BLaER1 (cell line): ENCODE measurements at regions not wholly inside any gene's neighbourhood (a gene's known extent, or its start where the extent isn't known, plus 50 kb on each side); places are given as distances from the start of the nearest gene placed in this dataset.

Experiments used
- H3K27ac ChIP-seq: shearing (Covaris generic); formaldehyde crosslinking; 2 replicates; pipeline ENCODE4 v1.8.1; 2022
- H3K27me3 ChIP-seq: shearing (Covaris generic); formaldehyde crosslinking; 2 replicates; pipeline ENCODE4 v1.8.1; 2022
- H3K36me3 ChIP-seq: shearing (Covaris generic); formaldehyde crosslinking; 2 replicates; pipeline ENCODE4 v1.8.1; 2022
- H3K4me1 ChIP-seq: shearing (Covaris generic); formaldehyde crosslinking; 2 replicates; pipeline ENCODE4 v1.8.1; 2022
- H3K4me2 ChIP-seq: shearing (Covaris generic); formaldehyde crosslinking; 2 replicates; pipeline ENCODE4 v1.8.1; 2022
- H3K4me3 ChIP-seq: shearing (Covaris generic); formaldehyde crosslinking; 2 replicates; pipeline ENCODE4 v1.8.1; 2022
- H3K9ac ChIP-seq: shearing (Covaris generic); formaldehyde crosslinking; 2 replicates; pipeline ENCODE4 v1.8.1; 2022
- H3K9me3 ChIP-seq: shearing (Covaris generic); formaldehyde crosslinking; 2 replicates; pipeline ENCODE4 v1.8.1; 2022
- H4K20me1 ChIP-seq: shearing (Covaris generic); formaldehyde crosslinking; 2 replicates; pipeline ENCODE4 v1.8.1; 2022
- Cebpa-rat ChIP-seq: shearing (Covaris generic); IDR thresholded peaks from 2 replicates; pipeline ENCODE4 v1.8.1; 2022

GRCh38 chr10:89122433-89123051 is 84.6 kb downstream of the CH25H start:
- Histone ChIP-seq H3K36me3 (no peaks in the 10 kb centered on the region), H3K9me3 (no peaks in the 10 kb centered on the region), H3K4me3 (no peak overlapping the region), H3K4me1 (no peaks in the 10 kb centered on the region), H3K9ac (no peak overlapping the region), H3K27me3 (no peaks in the 10 kb centered on the region), H3K27ac (no peak overlapping the region), H3K4me2 (no peak overlapping the region), H4K20me1 (no peaks in the 10 kb centered on the region)
- TF ChIP-seq Cebpa-rat, result no peak

GRCh38 chr10:89121764-89122020 is 85.4 kb downstream of the CH25H start:
- Histone ChIP-seq H4K20me1 (no peaks in the 10 kb centered on the region), H3K9me3 (no peaks in the 10 kb centered on the region), H3K4me1 (no peaks in the 10 kb centered on the region), H3K4me3 (no peak overlapping the region), H3K27ac (no peak overlapping the region), H3K36me3 (no peaks in the 10 kb centered on the region), H3K9ac (no peak overlapping the region), H3K4me2 (no peak overlapping the region), H3K27me3 (no peaks in the 10 kb centered on the region)
- TF ChIP-seq Cebpa-rat, result no peak

GRCh38 chr10:89120931-89121763 is 86.0 kb downstream of the CH25H start:
- Histone ChIP-seq H3K4me2 (no peak overlapping the region), H3K27me3 (no peaks in the 10 kb centered on the region), H3K4me1 (no peaks in the 10 kb centered on the region), H3K4me3 (no peak overlapping the region), H3K27ac (no peak overlapping the region), H3K36me3 (no peaks in the 10 kb centered on the region), H3K9ac (no peak overlapping the region), H4K20me1 (no peaks in the 10 kb centered on the region), H3K9me3 (no peaks in the 10 kb centered on the region)
- no peak for TF ChIP-seq Cebpa-rat

- TF ChIP-seq Cebpa-rat, result no peak
- Histone ChIP-seq H3K36me3 (no peaks in the 10 kb centered on the region), H4K20me1 (no peaks in the 10 kb centered on the region), H3K27ac (no peak overlapping the region), H3K9me3 (no peaks in the 10 kb centered on the region), H3K27me3 (no peaks in the 10 kb centered on the region), H3K9ac (no peak overlapping the region), H3K4me1 (no peaks in the 10 kb centered on the region), H3K4me2 (no peak overlapping the region), H3K4me3 (no peak overlapping the region)
Observed at GRCh38 chr10:89119651-89120050, 87.5 kb downstream of the CH25H start.

GRCh38 chr10:89118091-89118490 is 89.0 kb downstream of the CH25H start:
- H3K36me3 ChIP-seq, result no peaks in the 10 kb centered on the region
- no peak overlapping the region for H3K4me2 ChIP-seq
- H3K9ac ChIP-seq, result no peak overlapping the region
- no peaks in the 10 kb centered on the region for H3K9me3 ChIP-seq
- no peak overlapping the region for H3K27ac ChIP-seq
- H3K4me3 ChIP-seq, result no peak overlapping the region
- H3K4me1 ChIP-seq, result no peaks in the 10 kb centered on the region
- no peaks in the 10 kb centered on the region for H3K27me3 ChIP-seq
- no peaks in the 10 kb centered on the region for H4K20me1 ChIP-seq
- no peak for TF ChIP-seq Cebpa-rat

- Histone ChIP-seq H3K27me3 (no peaks in the 10 kb centered on the region), H3K9ac (no peak overlapping the region), H3K9me3 (no peaks in the 10 kb centered on the region), H3K4me1 (no peaks in the 10 kb centered on the region), H3K4me2 (no peak overlapping the region), H4K20me1 (no peaks in the 10 kb centered on the region), H3K4me3 (no peak overlapping the region), H3K36me3 (no peaks in the 10 kb centered on the region), H3K27ac (no peak overlapping the region)
- no peak for TF ChIP-seq Cebpa-rat
Observed at GRCh38 chr10:89115876-89116627, 91.1 kb downstream of the CH25H start.

- Histone ChIP-seq H4K20me1 (no peaks in the 10 kb centered on the region), H3K4me3 (no peak overlapping the region), H3K4me2 (no peak overlapping the region), H3K4me1 (no peaks in the 10 kb centered on the region), H3K27me3 (no peaks in the 10 kb centered on the region), H3K27ac (no peak overlapping the region), H3K36me3 (no peaks in the 10 kb centered on the region), H3K9me3 (no peaks in the 10 kb centered on the region), H3K9ac (no peak overlapping the region)
- TF ChIP-seq Cebpa-rat, result no peak
Observed at GRCh38 chr10:89114846-89115625, 92.1 kb downstream of the CH25H start.

- TF ChIP-seq Cebpa-rat, result no peak
- Histone ChIP-seq H3K4me1 (no peaks in the 10 kb centered on the region), H3K9ac (no peak overlapping the region), H3K9me3 (peaks cover 5% of the 10 kb centered on the region), H3K27ac (no peak overlapping the region), H3K36me3 (no peaks in the 10 kb centered on the region), H3K4me3 (no peak overlapping the region), H4K20me1 (no peaks in the 10 kb centered on the region), H3K4me2 (no peak overlapping the region), H3K27me3 (no peaks in the 10 kb centered on the region)
Observed at GRCh38 chr10:89102735-89103134, 104.4 kb downstream of the CH25H start.

GRCh38 chr10:89101943-89102342 is 105.2 kb downstream of the CH25H start:
- Histone ChIP-seq H3K4me3 (no peak overlapping the region), H3K9ac (no peak overlapping the region), H3K27me3 (no peaks in the 10 kb centered on the region), H3K27ac (no peak overlapping the region), H3K4me1 (no peaks in the 10 kb centered on the region), H3K36me3 (no peaks in the 10 kb centered on the region), H3K4me2 (no peak overlapping the region), H3K9me3 (peaks cover under 1% of the 10 kb centered on the region; the same call in 1 of the 2 replicates), H4K20me1 (no peaks in the 10 kb centered on the region)
- no peak for TF ChIP-seq Cebpa-rat
